ENCODE measurements at regions not wholly inside any gene's neighbourhood (a gene's known extent, or its start where the extent isn't known, plus 50 kb on each side); places are given as distances from the start of the nearest gene placed in this dataset.
A peak's percentile ranks its signal among the peaks of the same experiment; 100 is the strongest.

DNA sequence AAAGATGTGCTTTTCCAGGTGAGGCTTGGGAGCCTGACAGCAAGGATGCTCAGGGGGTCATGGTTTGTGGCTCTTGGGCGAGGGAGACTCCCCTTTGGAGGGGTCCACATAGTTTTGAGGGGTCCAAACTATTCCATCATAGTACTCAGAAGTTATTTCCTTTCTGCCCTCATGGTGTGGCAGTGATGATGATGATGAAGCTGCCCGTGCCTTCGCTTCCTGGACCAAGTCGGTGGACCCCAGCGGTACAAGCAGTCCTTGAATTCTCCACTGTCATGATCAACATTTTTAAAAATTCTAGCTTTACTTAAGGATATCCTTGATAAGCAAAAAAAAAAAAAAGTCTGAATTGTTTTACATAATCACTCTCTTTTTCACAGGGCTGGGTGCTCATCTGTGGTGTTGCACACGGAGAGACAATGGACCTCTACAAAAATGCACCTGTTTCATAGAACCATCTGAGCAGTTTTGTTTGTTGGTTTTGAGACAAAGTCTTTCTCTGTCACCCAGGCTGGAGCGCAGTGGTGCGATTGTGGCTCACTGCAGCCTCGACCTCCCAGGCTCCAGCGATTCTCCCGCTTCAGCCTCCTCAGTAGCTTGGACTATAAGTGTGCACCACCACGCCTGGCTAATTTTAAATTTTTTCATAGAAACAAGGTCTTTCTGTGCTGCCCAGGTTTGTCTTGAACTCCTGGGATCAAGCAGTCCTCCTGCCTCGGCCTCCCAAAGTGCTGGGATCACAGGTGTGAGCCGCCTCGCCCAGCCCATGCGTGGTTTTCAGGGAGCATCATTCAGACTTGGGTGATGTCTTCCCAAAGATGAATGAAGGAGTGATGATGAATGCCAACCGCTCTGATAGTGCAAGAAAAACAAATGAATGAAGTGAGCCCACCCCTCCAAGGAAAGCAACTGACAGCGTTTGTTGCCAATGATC is 271.4 kb upstream of the HDAC4 start:
- no peak for DNase-seq (ENCODE audit: low spot score)

DNA sequence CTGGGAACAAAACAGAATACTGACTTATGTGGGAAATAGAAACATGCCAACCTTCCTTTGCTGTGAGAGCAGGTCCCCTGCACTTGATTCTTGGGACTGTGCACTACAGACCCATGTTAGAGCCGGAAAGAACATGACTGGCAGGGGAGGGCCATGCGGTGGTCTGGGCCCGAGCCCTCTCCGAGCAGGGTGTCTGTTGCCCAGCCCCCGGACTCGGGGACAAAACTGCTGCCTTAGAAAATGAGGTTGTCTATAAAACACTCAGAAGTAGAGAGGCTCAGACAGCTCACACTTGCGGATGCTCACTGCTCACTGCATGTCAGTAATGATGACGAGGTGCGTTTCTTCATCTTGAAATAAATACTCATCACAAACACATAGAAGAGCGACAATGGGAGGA is 270.7 kb upstream of the HDAC4 start:
- no peak for DNase-seq (ENCODE audit: low spot score)

DNA sequence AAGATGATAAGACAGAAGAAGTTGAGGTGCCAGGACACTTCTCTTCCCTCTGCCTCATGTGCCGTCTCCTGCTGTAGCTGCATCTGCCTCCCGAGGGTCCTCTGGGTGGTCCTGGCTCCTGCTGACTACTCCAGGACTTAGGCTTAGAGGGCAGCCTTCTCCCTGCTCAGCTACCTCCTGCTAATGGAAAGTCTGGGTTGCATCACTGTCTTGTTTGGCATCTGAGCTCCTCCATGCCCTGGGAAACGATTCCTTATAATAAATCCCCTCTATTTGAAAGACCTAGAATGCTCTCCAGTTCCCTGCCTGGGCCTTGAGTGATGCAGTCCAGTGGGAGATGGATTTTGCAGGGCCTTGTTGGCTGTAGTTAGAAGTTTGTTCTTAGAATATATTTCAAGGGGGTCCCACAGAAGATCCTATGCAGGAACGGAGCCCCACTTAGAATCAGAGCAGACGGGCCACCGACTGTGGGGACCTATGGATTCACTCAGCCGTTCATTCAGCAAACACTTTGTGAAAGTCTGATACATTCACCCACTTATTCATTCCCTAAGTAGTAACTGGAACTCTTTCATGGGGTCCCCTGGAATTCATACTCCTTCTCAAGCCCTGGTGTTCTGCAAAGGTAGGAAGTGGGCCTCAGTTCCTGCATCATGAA is 269.8 kb upstream of the HDAC4 start:
- DNase-seq (ENCODE audit: low spot score), result no peak

DNA sequence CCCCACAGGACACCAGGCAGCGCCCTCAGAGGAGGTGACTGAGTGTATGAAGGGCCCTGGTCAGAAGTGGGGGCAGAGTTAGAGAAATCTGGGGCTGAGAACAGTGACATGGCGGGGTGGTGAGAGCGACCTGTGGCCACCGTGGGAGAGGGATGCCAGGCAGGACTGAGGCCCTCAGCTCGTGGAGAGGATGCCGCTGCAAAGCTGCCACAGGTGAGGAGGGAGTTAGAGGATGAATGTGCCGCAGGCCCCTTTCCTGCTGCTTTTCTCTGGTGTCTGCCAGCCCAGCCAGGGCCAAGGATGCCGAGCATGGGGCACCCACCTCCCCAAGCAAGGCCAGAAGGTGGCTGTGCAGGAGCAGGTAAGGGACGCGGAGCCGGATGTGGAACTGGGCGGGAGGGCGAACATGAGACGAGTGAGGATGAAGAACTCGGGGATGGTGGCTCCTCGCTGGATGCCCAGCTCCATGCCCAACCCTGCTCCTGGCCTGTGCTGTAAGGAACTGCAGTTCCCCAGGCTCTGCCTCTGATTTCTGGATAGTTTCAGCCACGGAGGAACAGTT is 269.2 kb upstream of the HDAC4 start:
- DNase-seq (ENCODE audit: low spot score), result no peak

DNA sequence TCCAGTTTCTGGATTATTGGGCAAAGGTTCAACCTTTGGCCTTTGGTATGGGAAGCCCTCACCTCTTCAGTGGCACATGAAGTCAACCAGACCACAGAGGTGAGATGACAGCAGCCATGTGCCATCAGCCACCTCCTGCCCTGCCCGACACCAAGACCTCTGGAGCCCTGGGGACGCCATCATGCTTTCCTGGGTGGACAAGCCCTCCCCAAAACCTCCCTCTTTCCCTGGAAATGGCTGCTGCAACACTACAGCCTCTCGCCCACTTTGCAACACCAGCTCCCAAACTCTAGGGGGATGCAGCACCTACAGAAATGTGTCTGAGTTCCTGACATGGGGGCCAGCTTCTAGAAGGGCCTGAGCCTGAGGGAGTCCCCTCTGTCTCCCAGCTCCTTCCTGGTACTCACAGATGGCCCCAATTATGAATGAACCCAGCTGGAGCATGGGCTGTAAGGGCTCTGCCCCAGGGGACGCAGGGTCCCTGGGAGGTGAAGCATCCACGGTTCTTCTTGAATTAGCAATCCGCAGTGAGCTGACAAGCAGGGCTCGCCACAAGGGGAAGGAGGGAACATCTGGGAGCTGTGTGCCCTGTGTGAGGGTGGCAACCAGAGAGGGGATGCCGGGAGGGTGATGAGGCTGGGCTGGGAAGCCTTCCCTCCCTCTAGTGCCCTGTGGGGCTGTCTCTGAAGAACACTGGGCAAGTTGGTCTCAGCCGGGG is 268.5 kb upstream of the HDAC4 start:
- no peak for DNase-seq (ENCODE audit: low spot score)

DNA sequence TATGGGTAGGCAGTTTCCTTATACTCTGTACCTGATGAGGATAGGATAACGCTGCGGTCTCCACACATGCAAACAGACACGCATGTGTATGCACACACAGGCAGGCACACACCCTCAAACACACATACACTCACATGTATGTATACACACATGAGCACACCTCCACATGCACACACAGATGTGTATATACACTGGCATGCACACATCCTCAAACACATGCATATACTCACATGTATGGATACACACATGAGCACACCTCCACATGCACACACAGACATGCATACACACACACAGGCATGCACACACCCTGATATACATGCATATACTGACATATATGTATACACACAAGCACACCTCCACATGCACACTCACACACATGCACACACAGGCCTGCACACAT is 267.8 kb upstream of the HDAC4 start:
- no peak for DNase-seq (ENCODE audit: low spot score)

DNA sequence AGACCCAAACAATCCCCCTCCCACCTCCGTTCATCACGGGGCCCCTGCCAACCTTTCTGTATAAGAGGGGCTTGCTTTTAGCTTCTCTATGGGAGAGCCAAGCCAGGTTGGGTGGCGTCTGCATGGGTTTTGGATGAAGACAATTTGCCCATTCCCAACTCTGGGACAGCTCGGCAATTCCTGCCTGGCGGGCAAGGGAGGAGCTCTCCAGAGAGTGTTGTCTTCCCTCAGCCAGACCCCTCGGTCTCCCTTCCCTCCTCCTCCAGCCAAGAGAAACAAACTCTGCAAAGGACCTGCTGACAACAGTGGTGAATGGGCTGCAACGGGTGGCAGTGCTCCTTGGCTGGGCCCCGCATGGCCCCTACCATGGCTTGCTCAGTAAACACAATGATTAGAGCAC is 267.2 kb upstream of the HDAC4 start:
- no peak for DNase-seq (ENCODE audit: low spot score)

DNA sequence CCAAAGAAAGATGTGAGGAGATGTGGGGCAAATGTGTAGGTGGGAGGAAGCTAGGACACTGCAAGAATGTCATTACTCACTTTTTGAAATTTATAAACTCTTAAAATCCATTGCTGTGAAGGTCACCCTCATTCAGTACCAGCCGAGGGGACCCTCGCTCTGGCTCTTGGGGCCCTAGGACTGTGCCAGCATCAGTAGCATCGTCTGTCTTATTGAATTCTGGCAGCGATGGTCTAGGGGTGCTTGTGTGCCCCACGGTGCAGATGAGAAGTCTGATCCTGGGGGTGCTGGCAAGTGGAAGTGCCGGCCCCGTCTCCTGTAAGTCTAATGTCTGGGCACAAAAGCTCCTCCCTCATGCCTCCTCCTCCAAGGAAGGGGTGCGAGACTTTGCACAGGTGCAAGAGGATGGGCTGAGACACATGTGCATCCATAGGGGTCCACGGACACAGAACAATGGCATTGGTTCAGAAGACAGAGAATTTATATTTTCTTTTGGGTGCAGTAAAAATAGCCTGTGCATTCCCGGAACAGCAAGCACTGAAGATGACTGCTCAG is 266.7 kb upstream of the HDAC4 start:
- no peak for DNase-seq (ENCODE audit: low spot score)

DNA sequence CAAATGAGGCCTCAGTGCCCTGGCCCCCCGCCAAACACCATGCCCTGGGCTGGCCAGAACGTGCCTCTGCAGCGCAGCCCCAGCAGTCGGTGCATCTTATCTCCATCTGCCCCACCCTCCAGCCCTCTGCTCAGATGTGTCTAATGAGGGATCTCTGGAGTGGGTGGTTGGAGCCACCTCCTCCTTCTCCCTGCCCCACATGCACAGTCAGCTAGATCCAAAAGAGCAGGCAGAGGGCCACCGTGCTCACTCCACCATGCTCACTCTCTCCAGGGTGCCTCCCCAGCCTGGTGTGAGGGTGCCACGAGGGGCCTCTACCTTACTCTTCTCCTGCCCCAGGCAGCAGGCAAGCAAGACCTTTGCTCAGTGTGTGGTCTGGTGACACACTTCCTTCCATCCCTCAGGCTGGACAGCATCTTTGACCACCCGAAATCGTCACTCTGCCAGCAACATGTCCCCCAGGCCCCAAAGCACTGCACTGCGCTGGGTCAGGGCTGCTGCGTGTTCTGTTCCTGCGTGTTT is 266.1 kb upstream of the HDAC4 start:
- DNase-seq (ENCODE audit: low spot score), result no peak

DNA sequence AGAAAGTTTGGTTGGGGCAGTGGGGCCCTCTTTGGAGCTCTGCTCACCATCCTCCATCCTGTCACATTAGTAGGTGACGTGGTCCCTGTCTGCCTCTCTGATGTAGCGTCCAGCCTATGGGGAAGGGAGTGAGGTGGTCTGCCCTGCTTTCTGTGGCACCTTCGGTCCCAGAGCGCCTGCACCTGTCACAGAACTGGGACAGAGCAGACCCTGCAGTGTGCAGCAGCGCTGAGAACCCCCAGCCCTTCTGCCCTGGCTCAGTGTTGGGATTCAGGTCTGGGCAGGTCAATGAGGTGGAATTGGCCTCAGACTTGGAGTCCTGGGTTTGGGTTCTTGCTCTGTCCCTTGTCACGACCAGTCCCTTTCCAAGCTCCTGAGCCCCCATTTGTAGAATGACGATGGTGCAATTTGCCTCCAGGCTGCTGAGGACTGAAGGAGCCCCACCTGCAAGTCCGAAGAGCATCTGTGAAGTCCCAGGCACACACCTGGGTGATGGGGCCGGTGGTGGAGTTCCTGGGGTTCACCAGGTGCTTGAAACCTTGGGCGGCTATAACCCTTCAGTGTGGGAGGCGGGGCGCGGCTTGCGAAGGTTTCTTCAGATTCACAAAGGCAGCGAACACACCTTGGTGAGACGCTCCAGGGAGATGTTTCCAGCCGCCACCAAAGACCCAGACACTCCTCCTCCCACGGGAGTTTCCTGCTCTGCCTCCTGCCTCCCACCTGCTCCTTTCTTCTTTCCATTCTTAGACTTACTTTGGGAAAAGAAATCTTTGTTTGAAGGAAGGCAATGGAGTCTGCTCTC is 265.4 kb upstream of the HDAC4 start:
- no peak for DNase-seq (ENCODE audit: low spot score)

DNA sequence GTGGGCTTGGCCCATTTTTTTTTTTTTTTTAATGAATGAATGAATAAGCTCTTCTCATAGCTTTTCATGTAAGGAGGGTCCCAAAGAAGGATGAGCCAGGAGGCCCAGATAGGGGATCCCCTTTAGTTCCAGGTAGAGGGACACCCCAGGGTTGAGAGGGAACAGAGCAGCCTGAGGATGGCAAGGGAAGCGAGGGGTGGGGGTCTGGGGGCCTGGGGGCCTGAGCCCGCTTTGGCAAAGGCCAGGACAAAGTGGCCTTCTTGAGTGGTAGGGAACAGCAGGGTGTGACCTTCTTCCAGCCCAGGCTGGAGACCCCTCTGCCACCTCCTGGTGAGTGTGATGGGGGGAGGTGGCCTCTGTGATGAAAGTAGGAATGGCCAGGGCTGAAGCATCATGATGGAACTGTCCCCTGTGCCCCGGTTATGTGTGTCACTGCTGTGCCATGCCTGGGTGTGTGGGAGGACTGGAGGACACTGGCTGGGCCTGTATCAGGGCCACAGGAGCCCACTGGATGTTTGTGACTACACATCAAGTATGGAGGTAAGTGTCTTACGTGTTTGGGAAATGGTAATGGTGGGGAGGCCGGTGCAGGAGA is 263.5 kb upstream of the HDAC4 start:
- DNase-seq (ENCODE audit: low spot score), result no peak

DNA sequence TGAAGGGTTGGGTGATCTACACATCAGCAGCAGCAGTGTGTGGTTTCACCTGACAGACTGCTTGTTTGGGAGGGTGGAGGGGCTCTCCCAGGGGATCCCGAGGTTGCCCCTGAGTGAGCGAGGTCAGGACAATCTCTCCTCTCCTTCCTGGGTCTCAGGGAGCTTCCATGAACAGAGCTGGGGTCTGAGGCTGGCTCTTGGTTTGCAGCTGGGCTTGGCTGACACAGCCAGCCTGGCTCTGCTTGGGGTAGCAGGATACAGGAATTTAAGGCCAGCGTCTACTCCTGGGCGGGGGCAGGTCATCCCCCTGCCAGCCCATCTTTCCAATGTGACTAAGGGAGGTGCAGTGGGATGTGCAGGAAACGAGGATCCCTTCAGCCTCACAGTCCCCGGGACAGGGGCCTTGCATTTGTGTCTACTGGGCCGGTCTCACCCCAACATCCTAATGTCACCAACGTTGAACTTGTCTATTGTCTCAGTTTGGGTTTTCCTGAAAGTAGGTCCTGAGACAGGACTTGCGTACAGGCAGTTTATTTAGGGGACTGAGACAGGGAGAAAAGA is 262.6 kb upstream of the HDAC4 start:
- no peak for DNase-seq (ENCODE audit: low spot score)

DNA sequence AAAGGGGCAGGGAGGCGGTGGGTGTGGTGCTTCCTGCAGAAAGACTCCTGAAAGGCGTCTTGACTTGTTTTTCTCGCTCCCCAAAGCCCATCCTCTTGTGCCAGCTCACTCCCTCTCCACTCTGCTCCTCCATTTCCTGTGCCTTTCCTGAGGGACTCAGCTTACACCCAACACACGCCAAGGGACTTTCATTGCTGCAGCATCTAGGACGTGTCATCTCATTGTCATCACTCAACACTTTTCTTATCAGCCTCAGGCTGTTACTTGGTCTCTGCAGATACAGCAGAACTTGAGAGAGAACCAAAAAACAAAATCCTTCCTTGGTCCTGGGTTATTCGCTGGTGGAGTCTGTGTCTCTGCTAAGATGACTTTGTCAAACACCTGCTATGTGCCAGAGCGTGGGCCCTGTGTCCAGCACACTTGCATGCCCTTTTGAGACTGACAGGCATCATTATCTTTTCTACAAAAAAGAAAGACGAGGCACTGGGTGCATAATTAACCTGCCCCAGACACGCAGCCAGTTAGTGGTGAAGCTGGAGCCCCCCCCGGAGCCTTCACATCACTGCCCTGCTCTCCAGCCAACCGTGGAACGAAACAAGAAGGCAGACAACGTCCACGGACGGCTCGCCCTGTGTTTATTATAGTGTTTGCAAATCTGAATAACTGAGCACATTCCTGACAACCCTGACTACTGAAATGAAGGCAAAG is 261.7 kb upstream of the HDAC4 start:
- DNase-seq (ENCODE audit: low spot score), result no peak

DNA sequence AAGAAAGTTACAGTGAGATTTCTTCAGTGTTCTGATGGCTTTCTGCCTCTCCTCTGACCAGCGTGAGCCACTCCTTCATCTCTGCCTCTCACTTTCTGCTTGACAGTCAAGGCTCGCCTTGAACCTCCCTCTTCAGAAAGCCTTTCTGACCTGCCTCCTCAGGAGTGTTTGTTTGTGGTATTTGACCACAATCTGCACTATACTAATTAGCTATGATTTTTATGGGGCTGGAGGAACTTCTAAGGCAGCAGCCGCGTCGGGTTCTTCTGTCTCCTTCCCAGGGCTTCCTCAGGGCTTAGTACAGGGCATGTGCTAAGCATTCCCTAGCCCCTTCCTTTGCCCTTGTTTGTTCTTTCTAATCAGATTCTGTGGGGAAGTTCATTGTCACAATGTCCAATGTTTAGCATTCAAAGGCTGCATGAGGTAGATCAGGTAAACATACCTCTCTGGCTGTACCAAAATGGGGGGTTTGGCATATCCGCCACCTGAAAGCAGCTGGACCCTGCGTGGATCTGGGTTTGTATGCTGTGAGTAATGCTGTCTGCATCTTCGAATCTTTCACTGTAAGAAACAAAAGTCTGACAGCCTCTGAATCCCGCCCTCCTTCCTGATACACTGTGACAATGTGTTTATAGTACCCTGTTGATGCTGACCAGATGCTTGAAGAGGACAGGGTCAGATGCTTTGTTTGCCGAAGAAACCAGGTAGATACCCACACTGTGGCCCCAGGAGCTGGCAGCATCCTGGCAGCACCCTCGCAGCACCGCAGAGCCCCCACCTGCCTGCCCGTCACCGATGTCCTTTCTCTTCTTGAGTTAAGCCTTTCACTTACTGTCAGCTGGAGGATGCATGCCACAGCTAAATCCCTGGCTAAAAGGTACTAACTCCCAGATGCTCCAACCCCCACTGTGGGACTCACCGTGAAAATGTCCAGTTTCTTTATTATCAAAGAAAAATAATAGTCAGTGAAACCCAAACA is 260.8 kb upstream of the HDAC4 start:
- DNase-seq (ENCODE audit: low spot score), result no peak

DNA sequence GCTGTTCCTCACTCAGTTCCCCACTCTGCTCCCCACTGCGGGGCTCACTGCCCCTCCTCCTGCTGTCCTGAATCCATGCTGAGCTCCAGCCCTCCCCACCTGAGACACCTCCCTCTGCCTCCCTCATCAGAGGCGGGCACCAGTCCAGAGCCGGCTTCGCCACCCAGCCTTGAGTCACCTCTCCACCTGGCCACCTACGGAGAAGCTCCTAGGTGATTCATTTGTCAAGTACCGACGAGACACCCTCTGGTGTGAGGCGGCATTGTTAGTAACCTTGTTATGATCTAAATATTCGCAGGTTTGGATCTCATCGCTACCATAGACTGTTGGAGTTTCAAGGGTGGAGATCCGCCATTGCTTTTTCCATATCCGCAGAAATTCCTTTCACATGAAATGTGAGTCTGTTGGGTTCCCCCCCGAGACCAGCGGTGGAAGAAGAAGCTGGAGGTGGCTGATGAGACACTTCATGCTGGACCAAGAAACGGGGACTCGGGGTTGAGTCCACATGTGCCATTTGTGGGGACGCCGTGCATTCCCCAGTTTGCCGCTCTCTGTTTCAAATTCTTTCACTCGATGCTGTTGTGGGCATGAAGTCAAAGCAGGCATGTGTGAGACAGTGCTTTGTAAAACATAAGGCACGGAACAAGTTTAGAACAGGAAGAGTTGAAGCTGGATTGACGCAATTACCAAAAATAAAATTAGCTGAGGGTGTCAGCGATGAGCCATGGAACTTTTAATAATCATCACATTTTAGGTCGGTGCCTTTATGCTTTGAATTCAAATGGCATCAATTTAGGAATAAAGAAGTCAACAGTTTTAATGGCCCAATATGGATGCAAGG is 259.8 kb upstream of the HDAC4 start:
- peak; percentile 64 for DNase-seq (ENCODE audit: low spot score)

DNA sequence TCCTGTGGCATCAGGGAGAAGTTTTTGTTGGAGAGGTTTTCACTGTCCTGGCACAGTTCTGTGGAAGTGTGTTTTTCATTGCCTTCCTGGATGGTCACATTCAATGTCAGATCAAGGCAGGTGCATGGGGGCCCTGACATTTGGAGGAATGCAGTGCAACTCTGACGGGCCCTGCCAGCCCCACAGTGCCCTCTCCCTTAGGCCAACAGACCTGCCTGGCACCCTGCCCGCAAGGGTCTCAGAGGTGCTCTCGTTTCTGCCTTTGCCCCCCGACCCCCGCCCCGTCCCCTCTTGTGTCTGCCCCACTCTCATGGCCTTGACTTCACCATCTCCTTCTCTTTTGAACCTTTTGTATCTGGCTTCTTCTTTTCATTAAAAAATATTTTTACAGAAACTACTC is 257.2 kb upstream of the HDAC4 start:
- no peak for DNase-seq (ENCODE audit: low spot score)

DNA sequence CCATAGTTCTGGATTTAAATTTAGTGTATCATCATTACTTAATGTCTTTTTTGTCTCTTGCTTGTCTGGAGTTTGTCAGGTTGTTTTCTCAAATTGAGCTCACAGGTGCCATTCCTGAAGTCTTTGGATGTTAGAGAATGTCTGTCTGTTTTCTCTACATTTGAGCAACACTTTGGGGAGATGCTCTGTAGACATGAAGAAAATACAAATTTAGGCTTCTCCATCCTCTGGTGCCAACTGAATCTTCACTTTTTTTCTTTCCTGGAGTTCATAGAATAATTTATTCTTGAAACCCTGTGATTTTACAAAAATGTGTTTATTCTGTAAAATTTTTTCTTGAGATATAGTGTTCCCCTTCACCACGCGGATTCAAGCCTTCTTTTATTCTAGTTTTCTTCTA is 256.4 kb upstream of the HDAC4 start:
- DNase-seq (ENCODE audit: low spot score), result no peak

DNA sequence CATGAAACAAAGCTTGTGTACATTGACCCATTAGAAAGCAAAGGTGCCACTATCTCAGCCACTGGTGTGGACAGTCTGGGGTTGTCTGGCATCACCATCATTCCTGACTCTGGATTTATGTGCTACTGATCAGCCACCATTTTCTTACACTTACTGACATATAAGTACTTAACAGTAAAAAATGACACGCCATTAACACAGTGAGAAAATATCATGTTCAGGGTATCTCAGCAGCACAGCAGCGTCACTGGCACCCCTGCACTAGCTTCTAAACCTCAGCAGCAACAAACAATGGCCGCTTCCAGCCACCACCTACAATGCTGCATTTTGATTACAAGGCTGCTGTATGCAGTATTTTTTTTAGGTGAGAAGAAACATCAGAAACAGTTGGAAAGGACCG is 253.4 kb upstream of the HDAC4 start:
- DNase-seq (ENCODE audit: low spot score), result no peak

Measured in SW480 (cell line).